K562 (cell line): ENCODE measurements at regions not wholly inside any gene's neighbourhood (a gene's known extent, or its start where the extent isn't known, plus 50 kb on each side); places are given as distances from the start of the nearest gene placed in this dataset.

Experiments
- ATAC-seq: fragments of 200-7000 bp; cut with Tn5 transposase; 3 replicates; pipeline ENCODE4 v1.9.1; 2020; ENCODE audit warnings: moderate library complexity
- BruUV-seq: library from RNA; stranded (reverse); fragments of 400-500 nt; replicated peaks from 2 replicates; lab custom pipeline; 2021; lab: Mats Ljungman, UMichigan
- CTCF ChIA-PET: fragments of 300-600 bp; formaldehyde crosslinking; extraction: SDS; loops from one replicate; lab custom pipeline; 2021; ENCODE audit warnings: low intra/inter-chr PET ratio; lab: Yijun Ruan, JAX
- POLR2A ChIA-PET: fragments of 300-600, 350-650 bp; sonication (Branson Sonifier 250); formaldehyde crosslinking; extraction: SDS; loops from one replicate; lab custom pipeline; 2021; ENCODE audit warnings: antibody characterized with exemption, inconsistent platforms; lab: Yijun Ruan, JAX
- DNase-seq, 4 experiments: peaks; one replicate each; pipeline versions ENCODE4 v3.0.0 to v3.0.0-alpha.2; 2011 to 2018; ENCODE audit warnings: low spot score in 3 of 4, mixed read lengths in 3 of 4; ENCODE audit errors: extremely low read depth in 1 of 4
- FAIRE-seq: peaks from 2 replicates; lab custom pipeline; 2011; peaks lifted over from hg19 to GRCh38; lab: Jason Lieb, UNC
- H2AFZ ChIP-seq: 2 replicates; pipeline ENCODE4 v1.6.0; 2011; ENCODE audit warnings: low read depth, low read length, control low read depth, inconsistent platforms
- H3K27ac ChIP-seq: fragments of 200-600 bp; 3 replicates; pipeline ENCODE4 v1.8.0; 2011; ENCODE audit warnings: low read depth, mild to moderate bottlenecking, control low read depth, inconsistent platforms, low read length, moderate library complexity, mixed read lengths; ENCODE audit errors: extremely low read depth
- H3K27me3 ChIP-seq, 2 experiments: fragments of 300-600 bp in 1 of 2; 2 replicates in 1 of 2; 3 replicates in 1 of 2; pipeline versions ENCODE4 v1.6.0 to v1.8.0; 2011; ENCODE audit warnings: inconsistent platforms in 2 of 2, low read length in 2 of 2, mild to moderate bottlenecking in 1 of 2, mixed read lengths in 1 of 2, moderate library complexity in 1 of 2; ENCODE audit not compliant: control insufficient read depth in 2 of 2, insufficient read depth in 2 of 2
- H3K36me3 ChIP-seq: fragments of 300-600 bp; 3 replicates; pipeline ENCODE4 v1.8.0; 2011; ENCODE audit warnings: mild to moderate bottlenecking, low read length, inconsistent platforms; ENCODE audit not compliant: control insufficient read depth, insufficient read depth
- H3K4me1 ChIP-seq, 2 experiments: fragments of 200-600 bp in 1 of 2; replicated peaks in 1 of 2; 2 replicates in 1 of 2; 3 replicates in 1 of 2; pipeline versions ENCODE4 v1.5.1 to v1.8.0; 2011; ENCODE audit warnings: inconsistent platforms in 2 of 2, low read length in 2 of 2, mild to moderate bottlenecking in 1 of 2, mixed read lengths in 1 of 2, moderate library complexity in 1 of 2; ENCODE audit not compliant: control insufficient read depth in 2 of 2, insufficient read depth in 2 of 2
- H3K4me2 ChIP-seq: 2 replicates; pipeline ENCODE4 v1.6.1; 2011; ENCODE audit warnings: low read length, control low read depth, inconsistent platforms, mixed read lengths; ENCODE audit not compliant: insufficient read depth
- H3K4me3 ChIP-seq: fragments of 200-600 bp; sonication (generic), shearing (Covaris generic); 2 replicates; pipeline ENCODE4 v1.5.1; 2016; ENCODE audit warnings: control low read depth, inconsistent platforms
- H3K79me2 ChIP-seq: fragments of 200-600 bp; 3 replicates; pipeline ENCODE4 v1.8.0; 2011; ENCODE audit warnings: low read length, inconsistent platforms; ENCODE audit not compliant: control insufficient read depth, insufficient read depth
- H3K9ac ChIP-seq, 2 experiments: 2 replicates each; pipeline versions ENCODE4 v1.6.0 to v1.6.1; 2011; ENCODE audit warnings: low read depth in 2 of 2, low read length in 2 of 2, control low read depth in 1 of 2, inconsistent platforms in 1 of 2, mild to moderate bottlenecking in 1 of 2, mixed read lengths in 1 of 2; ENCODE audit not compliant: insufficient read depth in 1 of 2
- H3K9me1 ChIP-seq: one replicate; pipeline ENCODE4 v1.6.0; 2011; ENCODE audit warnings: inconsistent platforms, mild to moderate bottlenecking, low read length, moderate library complexity; ENCODE audit not compliant: control insufficient read depth, insufficient read depth
- H3K9me3 ChIP-seq: replicated peaks from 2 replicates; pipeline ENCODE4 v1.5.1; 2011; ENCODE audit warnings: low read depth, low read length, inconsistent platforms; ENCODE audit not compliant: control insufficient read depth, insufficient read depth
- H4K20me1 ChIP-seq: replicated peaks from 2 replicates; pipeline ENCODE4 v1.6.1; 2011; ENCODE audit warnings: low read length, inconsistent platforms, mixed read lengths; ENCODE audit not compliant: control insufficient read depth, insufficient read depth
- ATF4 ChIP-seq: fragments of 450-650 bp; formaldehyde crosslinking; IDR thresholded peaks from 2 replicates; pipeline ENCODE4 v1.4.0; 2022; ENCODE audit warnings: mild to moderate bottlenecking, moderate library complexity
- CBX3 ChIP-seq, 2 experiments: IDR thresholded peaks; 1 replicate in 1 of 2; 2 replicates in 1 of 2; pipeline ENCODE4 v1.6.1; 2012; ENCODE audit warnings: inconsistent platforms in 2 of 2, low read length in 2 of 2, borderline replicate concordance in 1 of 2, control low read depth in 1 of 2
- DDX20 ChIP-seq: fragments of 450-650 bp; IDR thresholded peaks from 2 replicates; pipeline ENCODE4 v1.6.1; 2016; ENCODE audit warnings: missing genetic modification characterization, low read depth, mild to moderate bottlenecking, missing compliant biosample characterization, moderate library complexity
- MAZ ChIP-seq, 2 experiments: fragments of 450-650 bp in 1 of 2; sonication (generic) in 1 of 2; formaldehyde crosslinking; IDR thresholded peaks in 1 of 2; conservative IDR thresholded peaks in 1 of 2; 2 replicates each; pipeline versions ENCODE4 v1.4.0 to v1.5.0; 2020; ENCODE audit warnings: mild to moderate bottlenecking in 1 of 2, missing genetic modification reagents in 1 of 2
- NFXL1 ChIP-seq: fragments of 450-650 bp; formaldehyde crosslinking; IDR thresholded peaks from 2 replicates; pipeline ENCODE4 v1.4.0; 2021; ENCODE audit warnings: mild to moderate bottlenecking
- RFX1 ChIP-seq: fragments of 450-650 bp; IDR thresholded peaks from 2 replicates; pipeline ENCODE4 v1.6.1; 2016; ENCODE audit warnings: mild to moderate bottlenecking, moderate library complexity
- ZEB2 ChIP-seq: fragments of 450-650 bp; IDR thresholded peaks from 2 replicates; pipeline ENCODE4 v1.6.1; 2016
- ZNF347 ChIP-seq: fragments of 450-650 bp; formaldehyde crosslinking; IDR thresholded peaks from 2 replicates; pipeline ENCODE4 v1.4.0; 2020; ENCODE audit warnings: low read depth, mild to moderate bottlenecking, moderate library complexity
- ZNF518B ChIP-seq: fragments of 250-450 bp; sonication (Bioruptor Pico); IDR thresholded peaks from 2 replicates; pipeline ENCODE4 v1.5.0; 2021; ENCODE audit warnings: mild to moderate bottlenecking, moderate library complexity
- ZNF639 ChIP-seq, 2 experiments: fragments of 200-800 bp in 1 of 2; sonication (Bioruptor generic) in 1 of 2; sonication (generic) in 1 of 2; formaldehyde crosslinking in 1 of 2; IDR thresholded peaks in 1 of 2; conservative IDR thresholded peaks in 1 of 2; 2 replicates each; pipeline versions ENCODE4 v1.5.0 to v1.6.1; 2016 to 2020; ENCODE audit warnings: missing compliant biosample characterization in 1 of 2, missing genetic modification characterization in 1 of 2, missing genetic modification reagents in 1 of 2
- ZNF696 ChIP-seq: fragments of 250-450 bp; sonication (Bioruptor Pico); conservative IDR thresholded peaks from 2 replicates; pipeline ENCODE4 v1.4.0; 2020; ENCODE audit warnings: mild to moderate bottlenecking, moderate library complexity
- ZNF780A ChIP-seq: fragments of 250-450 bp; sonication (Bioruptor Pico); IDR thresholded peaks from 2 replicates; pipeline ENCODE4 v1.5.0; 2021; ENCODE audit warnings: mild to moderate bottlenecking
- WGBS: fragments of 100-300 bp; shearing (Covaris generic); methylation state at CpG from one replicate; pipeline ENCODE4 v1.1.6; 2016; ENCODE audit warnings: low coverage, mixed read lengths; ENCODE audit not compliant: insufficient coverage; ENCODE audit errors: missing lambda C conversion rate; 5-methylcytosine and 5-hydroxymethylcytosine counted together
- in situ Hi-C: fragments of 300-500 bp; cut with MboI; formaldehyde crosslinking; loops from 4 replicates; pipeline ENCODE4 v1.15.0; 2018; ENCODE audit warnings: inconsistent platforms, mixed read lengths
- intact Hi-C: fragments of 100-400 bp; cut with micrococcal nuclease; formaldehyde crosslinking; loops from 2 replicates; pipeline ENCODE4 v1.14.2; 2022

GRCh38 chr6:155882527-155883333 is 427.1 kb upstream of the NOX3 start:
- no peaks in the 10 kb centered on the region for H3K79me2 ChIP-seq
- FAIRE-seq (no peak), ATAC-seq (no peak), DNase-seq (no peak)
- no peaks in the 10 kb centered on the region for H4K20me1 ChIP-seq
- no peaks in the 10 kb centered on the region for H3K9me3 ChIP-seq
- no peak for TF ChIP-seq NFXL1 (CRISPR knock-in tag)
- no peak for TF ChIP-seq ATF4 (CRISPR knock-in tag)
- TF ChIP-seq RFX1: no peak
- no peak for TF ChIP-seq ZNF347 (CRISPR knock-in tag)
- TF ChIP-seq ZNF518B (CRISPR knock-in tag): no peak
- TF ChIP-seq DDX20: no peak
- no peak for TF ChIP-seq ZNF780A
- no peak for TF ChIP-seq MAZ (CRISPR knock-in tag; conservative IDR thresholded peaks at IDR 0.05 in 1 of 2, IDR thresholded peaks at IDR 0.05 in 1 of 2)
- TF ChIP-seq ZNF639 (CRISPR knock-in tag; conservative IDR thresholded peaks at IDR 0.05 in 1 of 2, IDR thresholded peaks at IDR 0.05 in 1 of 2): no peak
- TF ChIP-seq ZEB2: no peak
- no peak for TF ChIP-seq ZNF696 (CRISPR knock-in tag)
- TF ChIP-seq CBX3 (IDR thresholded peaks at IDR 0.05; ENCODE audit: borderline replicate concordance in 1 of 2, low read length in 2 of 2): no peak
- intact Hi-C loops (no loop called here), in situ Hi-C loops (no loop called here)
- no peaks in the 10 kb centered on the region for H3K4me1 ChIP-seq
- H3K9me1 ChIP-seq: no peaks in the 10 kb centered on the region
- no peak overlapping the region for H3K4me2 ChIP-seq
- 2% methylated on average over 4 of the region's 4 CpGs for WGBS
- no peak overlapping the region for H3K4me3 ChIP-seq
- no peak overlapping the region for H2AFZ ChIP-seq
- no TSS peak for BruUV-seq
- POLR2A ChIA-PET: interaction anchor here (0.7 kb wide), 1 partner anchor 961 kb away, joined by 3 read pairs; no protein-coding TSS in a partner anchor
- H3K36me3 ChIP-seq: no peaks in the 10 kb centered on the region
- CTCF ChIA-PET: no interaction called here
- no peak overlapping the region for H3K9ac ChIP-seq
- H3K27me3 ChIP-seq: no peaks in the 10 kb centered on the region
- no peak overlapping the region for H3K27ac ChIP-seq
